Epithelial cell of proximal tubule (primary cell): ENCODE measurements at regions not wholly inside any gene's neighbourhood (a gene's known extent, or its start where the extent isn't known, plus 50 kb on each side); places are given as distances from the start of the nearest gene placed in this dataset.
"Not testable (repeated sequence)": the region's sequence is repeated elsewhere in the genome, so short reads cannot be mapped to it uniquely, and the experiment has no call there.

Experiments used
- DNase-seq: peaks from one replicate; pipeline ENCODE4 v3.0.0-alpha.2; 2011; ENCODE audit warnings: low read depth
- H3K4me3 ChIP-seq: 2 replicates; pipeline ENCODE4 v1.5.1; 2011; ENCODE audit warnings: low read depth, mild to moderate bottlenecking, low read length
- TF ChIP-seq, protein P1 (sequence below): conservative IDR thresholded peaks from 2 replicates; pipeline ENCODE4 v1.5.1; 2012; ENCODE audit warnings: low read depth, mild to moderate bottlenecking, low read length

DNA sequence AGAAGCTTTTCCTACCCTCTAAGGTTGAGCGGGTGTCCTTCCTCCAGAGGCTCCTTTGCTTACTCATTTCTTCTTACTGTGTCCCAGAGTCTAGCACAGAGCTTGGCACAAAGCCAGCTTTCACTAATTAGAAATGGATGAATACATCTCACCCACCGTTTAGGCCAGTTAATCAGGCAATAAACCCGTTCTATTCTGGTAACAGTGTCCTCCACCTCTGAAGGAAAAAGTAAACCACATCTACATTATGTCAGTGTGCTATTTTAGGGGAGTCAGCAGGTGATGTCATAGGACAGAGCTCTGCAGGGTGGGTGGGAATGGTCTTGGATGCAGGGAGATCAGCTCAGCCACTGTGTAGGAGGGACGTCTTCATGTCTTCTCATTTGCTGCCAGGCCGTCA is 109.2 kb downstream of the OSTF1 start:
- TF ChIP-seq, protein P1, sequence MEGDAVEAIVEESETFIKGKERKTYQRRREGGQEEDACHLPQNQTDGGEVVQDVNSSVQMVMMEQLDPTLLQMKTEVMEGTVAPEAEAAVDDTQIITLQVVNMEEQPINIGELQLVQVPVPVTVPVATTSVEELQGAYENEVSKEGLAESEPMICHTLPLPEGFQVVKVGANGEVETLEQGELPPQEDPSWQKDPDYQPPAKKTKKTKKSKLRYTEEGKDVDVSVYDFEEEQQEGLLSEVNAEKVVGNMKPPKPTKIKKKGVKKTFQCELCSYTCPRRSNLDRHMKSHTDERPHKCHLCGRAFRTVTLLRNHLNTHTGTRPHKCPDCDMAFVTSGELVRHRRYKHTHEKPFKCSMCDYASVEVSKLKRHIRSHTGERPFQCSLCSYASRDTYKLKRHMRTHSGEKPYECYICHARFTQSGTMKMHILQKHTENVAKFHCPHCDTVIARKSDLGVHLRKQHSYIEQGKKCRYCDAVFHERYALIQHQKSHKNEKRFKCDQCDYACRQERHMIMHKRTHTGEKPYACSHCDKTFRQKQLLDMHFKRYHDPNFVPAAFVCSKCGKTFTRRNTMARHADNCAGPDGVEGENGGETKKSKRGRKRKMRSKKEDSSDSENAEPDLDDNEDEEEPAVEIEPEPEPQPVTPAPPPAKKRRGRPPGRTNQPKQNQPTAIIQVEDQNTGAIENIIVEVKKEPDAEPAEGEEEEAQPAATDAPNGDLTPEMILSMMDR, result no peak
- H3K4me3 ChIP-seq, result no peak overlapping the region
- peak; percentile 76 for DNase-seq

DNA sequence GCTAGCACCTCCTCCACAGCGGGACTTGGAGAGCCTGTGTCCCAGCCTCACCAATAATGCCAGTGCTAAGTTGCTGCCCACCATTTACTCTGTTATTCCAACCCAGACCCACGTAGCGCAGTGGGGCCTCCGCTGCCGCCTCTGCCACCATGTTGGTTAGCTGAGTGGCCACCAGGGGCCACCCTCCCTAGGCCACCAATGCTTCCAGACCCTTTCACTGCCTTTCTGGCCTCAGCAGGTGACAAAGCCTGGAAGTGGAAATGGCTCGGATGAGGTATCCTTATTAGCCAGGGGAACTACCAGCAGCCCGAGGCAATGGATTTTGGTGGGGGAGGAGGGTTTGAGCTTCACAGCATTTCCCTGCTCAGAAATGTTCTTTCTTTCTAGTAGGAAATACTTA is 110.1 kb downstream of the OSTF1 start:
- no peak for DNase-seq
- H3K4me3 ChIP-seq, result no peak overlapping the region
- TF ChIP-seq, protein P1, result peak; percentile 29

DNA sequence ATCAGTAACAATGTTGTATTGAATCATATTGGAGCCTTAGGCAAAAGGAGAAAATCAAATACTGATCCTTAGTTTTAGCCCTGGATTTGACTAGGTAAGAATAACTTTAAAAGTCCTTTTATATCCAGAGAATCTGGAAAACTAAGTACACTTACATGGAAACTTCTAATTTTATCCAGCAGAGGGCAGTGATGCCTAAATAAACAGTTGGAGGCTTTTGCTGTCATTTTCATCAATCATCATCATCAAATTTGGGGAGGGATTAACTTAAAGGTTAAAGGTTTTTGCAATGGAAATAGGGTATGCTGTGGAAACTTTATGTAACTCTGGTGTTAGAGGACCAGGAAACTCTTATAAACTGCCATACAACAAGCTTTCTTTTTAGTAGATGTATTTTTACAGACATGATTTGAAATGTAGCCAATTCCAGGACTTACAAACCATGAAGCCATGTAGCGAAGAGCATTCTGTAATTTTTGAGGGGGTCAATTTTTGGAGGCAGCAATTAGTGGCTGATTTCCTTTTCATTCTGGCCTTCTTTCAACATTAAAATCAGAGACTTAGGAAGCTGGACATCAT is 112.7 kb downstream of the OSTF1 start:
- no peak overlapping the region for H3K4me3 ChIP-seq
- TF ChIP-seq, protein P1, result peak; percentile 64
- peak; percentile 18 for DNase-seq

DNA sequence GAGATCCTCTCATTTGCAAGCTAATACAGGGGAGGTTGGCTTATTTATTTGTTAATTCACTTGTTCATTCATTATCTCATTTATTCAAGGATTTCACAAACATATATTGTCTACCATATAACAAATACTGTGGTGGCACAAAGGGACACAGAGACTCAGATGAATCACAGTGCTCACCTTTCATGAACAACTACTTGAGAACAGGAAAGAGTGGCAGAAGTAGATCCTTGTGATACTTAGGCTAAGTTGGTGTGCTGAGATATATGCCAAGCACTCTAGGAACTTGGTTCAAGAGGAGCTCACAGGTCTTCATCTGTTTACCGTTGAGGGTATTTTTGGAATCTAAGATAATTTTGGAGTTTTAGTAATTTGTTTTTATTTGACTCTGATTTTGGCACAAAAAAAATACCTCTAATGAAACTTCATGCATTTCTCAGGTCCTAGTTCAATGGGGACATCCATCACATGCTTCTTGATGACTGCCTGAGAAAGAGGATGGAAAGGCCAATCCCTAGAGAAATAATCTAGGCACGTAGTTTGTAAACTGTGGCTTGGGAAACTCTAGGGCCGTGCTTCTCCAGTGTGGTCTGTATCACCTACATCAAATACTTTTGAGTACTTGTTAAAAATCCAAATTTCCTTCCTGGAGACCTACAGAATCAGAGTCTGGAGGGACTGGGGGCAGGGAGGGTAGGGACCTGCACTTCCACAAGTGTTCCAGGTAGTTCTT is 113.3 kb downstream of the OSTF1 start:
- TF ChIP-seq, protein P1, result no peak
- no peak overlapping the region for H3K4me3 ChIP-seq

DNA sequence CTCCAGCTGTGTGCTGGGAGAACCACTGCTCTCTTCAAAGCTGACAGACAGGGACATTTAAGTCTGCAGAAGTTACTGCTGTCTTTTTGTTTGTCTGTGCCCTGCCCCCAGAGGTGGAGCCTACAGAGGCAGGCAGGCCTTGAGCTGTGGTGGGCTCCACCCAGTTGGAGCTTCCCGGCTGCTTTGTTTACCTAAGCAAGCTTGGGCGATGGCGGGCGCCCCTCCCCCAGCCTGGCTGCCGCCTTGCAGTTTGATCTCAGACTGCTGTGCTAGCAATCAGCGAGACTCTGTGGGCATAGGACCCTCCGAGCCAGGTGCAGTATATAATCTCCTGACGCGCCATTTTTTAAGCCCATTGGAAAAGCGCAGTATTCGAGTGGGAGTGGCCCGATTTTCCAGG is 119.7 kb downstream of the OSTF1 start:
- not testable (repeated sequence) for DNase-seq, H3K4me3 ChIP-seq

More for the DNA sequence above, 113.3 kb downstream of the OSTF1 start:
- no peak for DNase-seq

DNA sequence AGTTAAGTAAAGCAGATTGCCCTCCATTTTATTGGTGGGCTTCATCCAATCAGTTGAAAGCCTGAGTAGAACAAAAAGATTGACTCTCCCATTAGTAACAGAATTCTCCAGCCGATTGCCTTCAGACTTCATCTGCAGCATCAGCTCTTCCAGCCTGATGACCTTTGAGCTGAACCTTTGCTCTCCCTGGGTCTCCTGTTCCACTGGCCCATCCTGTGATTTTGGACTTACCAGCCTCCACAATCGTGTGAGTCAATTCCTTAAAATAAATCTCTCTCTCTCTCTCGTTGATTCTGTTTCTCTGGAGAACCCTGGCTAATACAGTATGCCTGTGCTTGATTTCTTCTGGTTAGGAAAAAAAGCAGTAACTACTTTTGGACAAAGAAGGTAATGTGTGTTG is 121.9 kb downstream of the OSTF1 start:
- no peak overlapping the region for H3K4me3 ChIP-seq
- TF ChIP-seq, protein P1, result no peak
- no peak for DNase-seq

DNA sequence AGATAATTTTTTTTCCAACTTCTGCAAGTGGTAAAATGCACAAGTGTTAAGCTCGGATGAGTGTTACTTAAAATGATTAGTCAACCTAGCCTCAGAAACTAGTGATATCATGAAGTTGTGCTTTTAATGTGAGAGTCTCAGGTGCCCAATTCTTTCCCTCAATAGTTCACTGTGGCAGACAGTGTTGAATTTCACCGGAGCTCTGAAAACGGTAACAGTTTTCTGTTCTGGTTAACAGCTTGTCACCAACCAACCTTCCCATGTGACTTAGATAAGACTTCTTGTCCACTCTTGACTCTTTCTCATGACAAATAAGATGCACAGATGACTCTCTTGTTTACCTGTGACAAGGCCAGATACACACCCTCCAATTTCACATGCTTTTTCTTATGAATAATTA is 125.5 kb downstream of the OSTF1 start:
- DNase-seq, result no peak
- no peak overlapping the region for H3K4me3 ChIP-seq
- TF ChIP-seq, protein P1, result no peak
